ENCODE measurements at regions not wholly inside any gene's neighbourhood (a gene's known extent, or its start where the extent isn't known, plus 50 kb on each side); places are given as distances from the start of the nearest gene placed in this dataset.

- no peak overlapping the region for H3K27ac Mint-ChIP-seq
- DNase-seq (ENCODE audit: low spot score, unreplicated experiment): no peak
- no peaks in the 10 kb centered on the region for H3K36me3 Mint-ChIP-seq (ENCODE audit: insufficient read depth)
- no peaks in the 10 kb centered on the region for H3K9me3 Mint-ChIP-seq (ENCODE audit: low read depth)
- no peak overlapping the region for H3K4me3 Mint-ChIP-seq (ENCODE audit: low read depth)
- TF ChIP-seq, protein P1, sequence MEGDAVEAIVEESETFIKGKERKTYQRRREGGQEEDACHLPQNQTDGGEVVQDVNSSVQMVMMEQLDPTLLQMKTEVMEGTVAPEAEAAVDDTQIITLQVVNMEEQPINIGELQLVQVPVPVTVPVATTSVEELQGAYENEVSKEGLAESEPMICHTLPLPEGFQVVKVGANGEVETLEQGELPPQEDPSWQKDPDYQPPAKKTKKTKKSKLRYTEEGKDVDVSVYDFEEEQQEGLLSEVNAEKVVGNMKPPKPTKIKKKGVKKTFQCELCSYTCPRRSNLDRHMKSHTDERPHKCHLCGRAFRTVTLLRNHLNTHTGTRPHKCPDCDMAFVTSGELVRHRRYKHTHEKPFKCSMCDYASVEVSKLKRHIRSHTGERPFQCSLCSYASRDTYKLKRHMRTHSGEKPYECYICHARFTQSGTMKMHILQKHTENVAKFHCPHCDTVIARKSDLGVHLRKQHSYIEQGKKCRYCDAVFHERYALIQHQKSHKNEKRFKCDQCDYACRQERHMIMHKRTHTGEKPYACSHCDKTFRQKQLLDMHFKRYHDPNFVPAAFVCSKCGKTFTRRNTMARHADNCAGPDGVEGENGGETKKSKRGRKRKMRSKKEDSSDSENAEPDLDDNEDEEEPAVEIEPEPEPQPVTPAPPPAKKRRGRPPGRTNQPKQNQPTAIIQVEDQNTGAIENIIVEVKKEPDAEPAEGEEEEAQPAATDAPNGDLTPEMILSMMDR (IDR thresholded peaks at IDR 0.05; ENCODE audit: unreplicated experiment): no peak
- H3K4me1 Mint-ChIP-seq (ENCODE audit: low read depth): no peaks in the 10 kb centered on the region
- H3K27me3 Mint-ChIP-seq: peaks cover 47% of the 10 kb centered on the region
Measured at GRCh38 chr16:48824271-48824670, 214.3 kb upstream of the N4BP1 start.

GRCh38 chr16:48822431-48822830 lies 212.5 kb upstream of the N4BP1 start:
- Mint-ChIP-seq H3K4me1 (ENCODE audit: low read depth) (no peaks in the 10 kb centered on the region), H3K27ac (no peak overlapping the region), H3K4me3 (ENCODE audit: low read depth) (no peak overlapping the region), H3K9me3 (ENCODE audit: low read depth) (no peaks in the 10 kb centered on the region), H3K27me3 (peaks cover 53% of the 10 kb centered on the region), H3K36me3 (ENCODE audit: insufficient read depth) (no peaks in the 10 kb centered on the region)
- no peak for DNase-seq (ENCODE audit: low spot score, unreplicated experiment)
- TF ChIP-seq, protein P1 (IDR thresholded peaks at IDR 0.05; ENCODE audit: unreplicated experiment): no peak

DNA sequence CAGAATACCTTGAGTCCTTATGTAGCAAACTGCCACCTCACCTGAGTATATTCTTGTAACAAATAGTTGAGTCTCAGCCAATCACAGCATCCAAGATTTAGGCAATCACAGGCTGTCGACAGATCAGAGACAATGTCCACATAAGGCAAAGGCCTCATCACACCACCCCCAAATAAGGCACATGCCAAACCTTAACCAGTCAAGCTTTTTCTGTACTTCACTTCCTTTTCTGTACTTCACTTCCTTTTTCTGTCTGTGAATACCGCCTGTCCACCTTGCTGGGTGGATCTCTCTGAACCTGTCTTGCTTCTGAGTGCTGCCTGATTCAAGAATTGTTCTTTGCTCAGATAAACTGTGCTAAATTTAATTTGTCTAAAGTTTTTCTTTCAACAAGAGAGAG lies 210.4 kb upstream of the N4BP1 start:
- no peak for DNase-seq (ENCODE audit: low spot score, unreplicated experiment)
- Mint-ChIP-seq H3K27ac (no peak overlapping the region), H3K4me3 (ENCODE audit: low read depth) (no peak overlapping the region), H3K9me3 (ENCODE audit: low read depth) (no peaks in the 10 kb centered on the region), H3K4me1 (ENCODE audit: low read depth) (no peaks in the 10 kb centered on the region), H3K36me3 (ENCODE audit: insufficient read depth) (no peaks in the 10 kb centered on the region), H3K27me3 (peaks cover 41% of the 10 kb centered on the region)
- TF ChIP-seq, protein P1 (IDR thresholded peaks at IDR 0.05; ENCODE audit: unreplicated experiment): no peak

- no peaks in the 10 kb centered on the region for H3K4me1 Mint-ChIP-seq (ENCODE audit: low read depth)
- peaks cover 62% of the 10 kb centered on the region for H3K27me3 Mint-ChIP-seq
- H3K9me3 Mint-ChIP-seq (ENCODE audit: low read depth): no peaks in the 10 kb centered on the region
- no peak overlapping the region for H3K4me3 Mint-ChIP-seq (ENCODE audit: low read depth)
- no peaks in the 10 kb centered on the region for H3K36me3 Mint-ChIP-seq (ENCODE audit: insufficient read depth)
- H3K27ac Mint-ChIP-seq: no peak overlapping the region
- no peak for DNase-seq (ENCODE audit: low spot score, unreplicated experiment)
- TF ChIP-seq, protein P1 (IDR thresholded peaks at IDR 0.05; ENCODE audit: unreplicated experiment): no peak
Measured at GRCh38 chr16:48818257-48818656, 208.3 kb upstream of the N4BP1 start.

GRCh38 chr16:48817032-48817431 lies 207.1 kb upstream of the N4BP1 start:
- peaks cover 71% of the 10 kb centered on the region for H3K27me3 Mint-ChIP-seq
- TF ChIP-seq, protein P1 (IDR thresholded peaks at IDR 0.05; ENCODE audit: unreplicated experiment): no peak
- no peak overlapping the region for H3K4me3 Mint-ChIP-seq (ENCODE audit: low read depth)
- DNase-seq (ENCODE audit: low spot score, unreplicated experiment): no peak
- peaks cover under 1% of the 10 kb centered on the region for H3K4me1 Mint-ChIP-seq (ENCODE audit: low read depth)
- H3K36me3 Mint-ChIP-seq (ENCODE audit: insufficient read depth): no peaks in the 10 kb centered on the region
- no peak overlapping the region for H3K27ac Mint-ChIP-seq
- H3K9me3 Mint-ChIP-seq (ENCODE audit: low read depth): no peaks in the 10 kb centered on the region

Data from progenitor cell of endocrine pancreas (in vitro differentiated cells).